ENCODE measurements at regions not wholly inside any gene's neighbourhood (a gene's known extent, or its start where the extent isn't known, plus 50 kb on each side); places are given as distances from the start of the nearest gene placed in this dataset.

DNA sequence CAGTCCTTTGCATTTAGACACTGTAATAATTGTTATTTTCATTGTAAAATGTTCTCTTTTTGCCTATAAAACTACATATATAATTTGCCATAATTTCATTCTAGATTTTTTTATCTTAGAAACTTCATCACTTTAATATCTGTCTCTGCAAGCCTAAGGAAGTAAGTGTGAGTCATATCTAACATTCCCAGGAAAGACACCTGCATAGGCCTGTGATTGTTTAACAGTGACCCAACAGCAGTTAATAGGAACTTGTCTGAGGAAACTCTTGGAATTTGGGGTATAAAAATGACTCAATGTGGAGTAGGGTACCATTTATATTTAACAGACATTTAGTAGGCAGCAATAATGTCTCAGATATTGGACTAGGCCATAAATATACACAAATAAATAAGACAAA lies 229.2 kb upstream of the FAM174A start:
- no peaks in the 10 kb centered on the region for H3K4me1 Mint-ChIP-seq (ENCODE audit: insufficient read depth, unreplicated experiment)
- peak; percentile 10 for DNase-seq (ENCODE audit: unreplicated experiment)

GRCh38 chr5:100303216-100303615 lies 232.0 kb upstream of the FAM174A start:
- Mint-ChIP-seq H3K27me3 (ENCODE audit: insufficient read depth, unreplicated experiment) (no peaks in the 10 kb centered on the region), H3K4me3 (ENCODE audit: unreplicated experiment) (no peak overlapping the region), H3K9me3 (ENCODE audit: unreplicated experiment) (no peaks in the 10 kb centered on the region), H3K4me1 (ENCODE audit: insufficient read depth, unreplicated experiment) (peaks cover 9% of the 10 kb centered on the region), H3K27ac (ENCODE audit: low read depth, unreplicated experiment) (no peak overlapping the region), H3K36me3 (ENCODE audit: insufficient read depth, unreplicated experiment) (no peaks in the 10 kb centered on the region)
- ChIA-PET CTCF (no interaction called here), POLR2A (no interaction called here)
- TF ChIP-seq CTCF (IDR thresholded peaks at IDR 0.05; ENCODE audit: unreplicated experiment) = no peak
- no peak for DNase-seq (ENCODE audit: unreplicated experiment)
- intact Hi-C loops (cut with micrococcal nuclease) = no loop called here
- BruUV-seq (replicated peaks) = no TSS peak

More for the DNA sequence above, 229.2 kb upstream of the FAM174A start:
- Mint-ChIP-seq H3K27ac (ENCODE audit: low read depth, unreplicated experiment) (no peak overlapping the region), H3K4me3 (ENCODE audit: unreplicated experiment) (no peak overlapping the region), H3K9me3 (ENCODE audit: unreplicated experiment) (no peaks in the 10 kb centered on the region), H3K36me3 (ENCODE audit: insufficient read depth, unreplicated experiment) (no peaks in the 10 kb centered on the region), H3K27me3 (ENCODE audit: insufficient read depth, unreplicated experiment) (no peaks in the 10 kb centered on the region)
- CTCF ChIA-PET = no interaction called here
- intact Hi-C loops (cut with micrococcal nuclease) = no loop called here
- POLR2A ChIA-PET = no interaction called here
- TF ChIP-seq CTCF (IDR thresholded peaks at IDR 0.05; ENCODE audit: unreplicated experiment) = no peak
- no TSS peak for BruUV-seq (replicated peaks)

GRCh38 chr5:100299261-100299660 lies 235.9 kb upstream of the FAM174A start:
- TF ChIP-seq CTCF (IDR thresholded peaks at IDR 0.05; ENCODE audit: unreplicated experiment) = no peak
- ChIA-PET CTCF (no interaction called here), POLR2A (no interaction called here)
- Mint-ChIP-seq H3K9me3 (ENCODE audit: unreplicated experiment) (no peaks in the 10 kb centered on the region), H3K4me3 (ENCODE audit: unreplicated experiment) (no peak overlapping the region), H3K36me3 (ENCODE audit: insufficient read depth, unreplicated experiment) (no peaks in the 10 kb centered on the region), H3K27ac (ENCODE audit: low read depth, unreplicated experiment) (peak overlapping the region; percentile 60), H3K4me1 (ENCODE audit: insufficient read depth, unreplicated experiment) (peaks cover 9% of the 10 kb centered on the region), H3K27me3 (ENCODE audit: insufficient read depth, unreplicated experiment) (no peaks in the 10 kb centered on the region)
- BruUV-seq (replicated peaks) = no TSS peak
- DNase-seq (ENCODE audit: unreplicated experiment) = no peak
- intact Hi-C loops (cut with micrococcal nuclease) = no loop called here

- Mint-ChIP-seq H3K4me3 (ENCODE audit: unreplicated experiment) (no peak overlapping the region), H3K36me3 (ENCODE audit: insufficient read depth, unreplicated experiment) (no peaks in the 10 kb centered on the region), H3K27me3 (ENCODE audit: insufficient read depth, unreplicated experiment) (peaks cover 10% of the 10 kb centered on the region), H3K4me1 (ENCODE audit: insufficient read depth, unreplicated experiment) (no peaks in the 10 kb centered on the region), H3K9me3 (ENCODE audit: unreplicated experiment) (no peaks in the 10 kb centered on the region), H3K27ac (ENCODE audit: low read depth, unreplicated experiment) (no peak overlapping the region)
- no peak for TF ChIP-seq CTCF (IDR thresholded peaks at IDR 0.05; ENCODE audit: unreplicated experiment)
- CTCF ChIA-PET = interaction anchor here (0.5 kb wide), 1 partner anchor 34 kb away, joined by 3 read pairs; no protein-coding TSS in a partner anchor
- intact Hi-C loops (cut with micrococcal nuclease) = no loop called here
- POLR2A ChIA-PET = no interaction called here
- BruUV-seq (replicated peaks) = no TSS peak
- no peak for DNase-seq (ENCODE audit: unreplicated experiment)
Observed at GRCh38 chr5:100276071-100276470, 259.1 kb upstream of the FAM174A start.
